GM18505 (cell line): ENCODE measurements at regions not wholly inside any gene's neighbourhood (a gene's known extent, or its start where the extent isn't known, plus 50 kb on each side); places are given as distances from the start of the nearest gene placed in this dataset.

Experiments used
- ATAC-seq: cut with Tn5 transposase; IDR thresholded peaks from one replicate; pipeline ENCODE4 v1.9.1; 2021; ENCODE audit not compliant: unreplicated experiment
- POLR2A ChIP-seq: IDR thresholded peaks from 4 replicates; pipeline ENCODE4 v1.6.1; 2011; ENCODE audit warnings: borderline replicate concordance; ENCODE audit not compliant: insufficient read depth, insufficient read length; ENCODE audit errors: extremely low read depth

GRCh38 chr14:38063711-38064320 is 143.9 kb upstream of the SSTR1 start:
- no peak for TF ChIP-seq POLR2A
- ATAC-seq: no peak

- ATAC-seq: no peak
- no peak for TF ChIP-seq POLR2A
Measured at GRCh38 chr14:38065106-38065762, 142.5 kb upstream of the SSTR1 start.

- no peak for TF ChIP-seq POLR2A
- ATAC-seq: no peak
Measured at GRCh38 chr14:38070061-38070588, 137.6 kb upstream of the SSTR1 start.

GRCh38 chr14:38073641-38074040 is 134.1 kb upstream of the SSTR1 start:
- no peak for TF ChIP-seq POLR2A
- no peak for ATAC-seq

- no peak for ATAC-seq
- no peak for TF ChIP-seq POLR2A
Measured at GRCh38 chr14:38074081-38074480, 133.6 kb upstream of the SSTR1 start.

GRCh38 chr14:38074754-38075153 is 132.9 kb upstream of the SSTR1 start:
- ATAC-seq: no peak
- TF ChIP-seq POLR2A: no peak

- no peak for TF ChIP-seq POLR2A
- peak; percentile 45 for ATAC-seq
Measured at GRCh38 chr14:38078393-38078792, 129.3 kb upstream of the SSTR1 start.

GRCh38 chr14:38079268-38079667 is 128.4 kb upstream of the SSTR1 start:
- TF ChIP-seq POLR2A: no peak
- ATAC-seq: peak; percentile 79

GRCh38 chr14:38079886-38080285 is 127.8 kb upstream of the SSTR1 start:
- no peak for TF ChIP-seq POLR2A
- ATAC-seq: no peak

GRCh38 chr14:38080696-38081095 is 127.0 kb upstream of the SSTR1 start:
- ATAC-seq: no peak
- TF ChIP-seq POLR2A: no peak

GRCh38 chr14:38083039-38083438 is 124.7 kb upstream of the SSTR1 start:
- ATAC-seq: no peak
- TF ChIP-seq POLR2A: no peak

GRCh38 chr14:38089123-38089522 is 118.6 kb upstream of the SSTR1 start:
- ATAC-seq: no peak

GRCh38 chr14:38090506-38090905 is 117.2 kb upstream of the SSTR1 start:
- TF ChIP-seq POLR2A: no peak
- no peak for ATAC-seq

More at GRCh38 chr14:38089123-38089522, 118.6 kb upstream of the SSTR1 start:
- no peak for TF ChIP-seq POLR2A
